Body of pancreas (tissue), 4 donors: ENCODE measurements at regions not wholly inside any gene's neighbourhood (a gene's known extent, or its start where the extent isn't known, plus 50 kb on each side); places are given as distances from the start of the nearest gene placed in this dataset.

Source experiments
- POLR2A ChIP-seq, 3 donors: fragments of 450-650 bp; IDR thresholded peaks; one replicate each; pipeline ENCODE4 v1.6.1; 2016; ENCODE audit warnings: antibody characterized with exemption in 3 of 3, mild to moderate bottlenecking in 2 of 3
- TF ChIP-seq, protein P1 (sequence below), 7 experiments: fragments of 450-650 bp in 4 of 7; fragments of 200-600 bp in 3 of 7; sonication (generic) in 3 of 7; IDR thresholded peaks; one replicate each; pipeline ENCODE4 v1.5.1; 2016 to 2019; ENCODE audit warnings: antibody characterized with exemption in 7 of 7

DNA sequence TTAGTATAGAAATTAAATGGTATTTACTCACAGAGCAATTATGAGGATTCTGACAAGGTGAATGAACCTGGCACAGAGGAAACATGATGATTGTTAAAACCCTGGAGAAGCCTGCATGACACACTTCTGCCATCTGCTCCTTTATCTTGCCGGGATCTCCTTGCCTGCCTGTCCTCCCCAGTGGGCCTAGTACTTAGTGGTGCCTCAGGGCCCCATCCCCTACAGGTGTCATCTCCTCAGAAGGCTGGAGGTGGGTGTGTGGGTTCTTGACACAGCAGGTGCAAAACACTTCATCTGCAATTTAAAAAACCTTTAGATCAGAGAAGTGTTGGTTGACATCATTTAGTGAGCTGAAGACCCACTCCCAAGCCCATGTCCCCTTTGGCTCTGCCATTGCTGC is 261.2 kb downstream of the ADRA2A start:
- no peak for TF ChIP-seq POLR2A (IDR thresholded peaks at IDR 0.05)
- TF ChIP-seq, protein P1, sequence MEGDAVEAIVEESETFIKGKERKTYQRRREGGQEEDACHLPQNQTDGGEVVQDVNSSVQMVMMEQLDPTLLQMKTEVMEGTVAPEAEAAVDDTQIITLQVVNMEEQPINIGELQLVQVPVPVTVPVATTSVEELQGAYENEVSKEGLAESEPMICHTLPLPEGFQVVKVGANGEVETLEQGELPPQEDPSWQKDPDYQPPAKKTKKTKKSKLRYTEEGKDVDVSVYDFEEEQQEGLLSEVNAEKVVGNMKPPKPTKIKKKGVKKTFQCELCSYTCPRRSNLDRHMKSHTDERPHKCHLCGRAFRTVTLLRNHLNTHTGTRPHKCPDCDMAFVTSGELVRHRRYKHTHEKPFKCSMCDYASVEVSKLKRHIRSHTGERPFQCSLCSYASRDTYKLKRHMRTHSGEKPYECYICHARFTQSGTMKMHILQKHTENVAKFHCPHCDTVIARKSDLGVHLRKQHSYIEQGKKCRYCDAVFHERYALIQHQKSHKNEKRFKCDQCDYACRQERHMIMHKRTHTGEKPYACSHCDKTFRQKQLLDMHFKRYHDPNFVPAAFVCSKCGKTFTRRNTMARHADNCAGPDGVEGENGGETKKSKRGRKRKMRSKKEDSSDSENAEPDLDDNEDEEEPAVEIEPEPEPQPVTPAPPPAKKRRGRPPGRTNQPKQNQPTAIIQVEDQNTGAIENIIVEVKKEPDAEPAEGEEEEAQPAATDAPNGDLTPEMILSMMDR (IDR thresholded peaks at IDR 0.05) = no peak
